ENCODE measurements at regions not wholly inside any gene's neighbourhood (a gene's known extent, or its start where the extent isn't known, plus 50 kb on each side); places are given as distances from the start of the nearest gene placed in this dataset.
A peak's percentile ranks its signal among the peaks of the same experiment; 100 is the strongest.

DNA sequence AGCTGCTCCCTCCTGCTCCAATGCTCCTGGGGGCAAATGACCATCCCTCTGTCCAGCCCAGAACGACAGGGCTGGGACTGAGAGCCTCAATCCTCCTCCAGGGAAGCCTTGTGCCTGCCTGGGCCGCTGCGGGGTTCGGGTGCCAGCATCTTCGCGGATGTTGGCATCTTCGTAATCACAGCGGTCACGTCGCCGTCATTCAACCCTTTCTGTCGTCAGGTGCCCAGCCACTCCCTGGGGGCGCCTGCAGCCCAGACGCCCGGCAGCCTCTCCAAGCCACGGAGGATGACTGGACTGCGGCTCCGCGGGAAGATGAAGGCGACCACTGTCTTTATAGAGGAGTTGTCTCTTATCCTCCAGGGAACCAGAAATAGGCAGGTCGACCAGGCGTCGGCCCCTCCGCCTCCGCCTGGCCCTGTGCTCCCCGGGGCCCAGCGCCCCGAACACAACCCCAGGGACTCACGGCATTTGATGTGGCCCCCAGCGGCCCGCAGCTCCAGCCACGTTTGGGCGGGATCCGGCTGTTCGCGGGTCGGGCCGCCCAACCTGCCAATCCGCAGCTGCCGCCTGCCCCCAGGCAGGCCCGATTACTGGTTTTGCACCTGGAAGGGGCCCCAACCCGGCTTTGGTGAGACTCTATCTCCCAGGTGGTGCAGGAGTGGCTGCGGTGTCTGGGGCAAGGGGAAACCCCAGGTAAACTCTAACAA, 113.9 kb downstream of the THNSL2 start:
- TF ChIP-seq, protein P1, sequence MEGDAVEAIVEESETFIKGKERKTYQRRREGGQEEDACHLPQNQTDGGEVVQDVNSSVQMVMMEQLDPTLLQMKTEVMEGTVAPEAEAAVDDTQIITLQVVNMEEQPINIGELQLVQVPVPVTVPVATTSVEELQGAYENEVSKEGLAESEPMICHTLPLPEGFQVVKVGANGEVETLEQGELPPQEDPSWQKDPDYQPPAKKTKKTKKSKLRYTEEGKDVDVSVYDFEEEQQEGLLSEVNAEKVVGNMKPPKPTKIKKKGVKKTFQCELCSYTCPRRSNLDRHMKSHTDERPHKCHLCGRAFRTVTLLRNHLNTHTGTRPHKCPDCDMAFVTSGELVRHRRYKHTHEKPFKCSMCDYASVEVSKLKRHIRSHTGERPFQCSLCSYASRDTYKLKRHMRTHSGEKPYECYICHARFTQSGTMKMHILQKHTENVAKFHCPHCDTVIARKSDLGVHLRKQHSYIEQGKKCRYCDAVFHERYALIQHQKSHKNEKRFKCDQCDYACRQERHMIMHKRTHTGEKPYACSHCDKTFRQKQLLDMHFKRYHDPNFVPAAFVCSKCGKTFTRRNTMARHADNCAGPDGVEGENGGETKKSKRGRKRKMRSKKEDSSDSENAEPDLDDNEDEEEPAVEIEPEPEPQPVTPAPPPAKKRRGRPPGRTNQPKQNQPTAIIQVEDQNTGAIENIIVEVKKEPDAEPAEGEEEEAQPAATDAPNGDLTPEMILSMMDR (IDR thresholded peaks at IDR 0.05), result no peak
- TF ChIP-seq POLR2A (IDR thresholded peaks at IDR 0.05) (no peak), POLR2AphosphoS5 (IDR thresholded peaks at IDR 0.05) (no peak)
- Histone ChIP-seq H3K27me3 (no peaks in the 10 kb centered on the region), H3K4me1 (no peaks in the 10 kb centered on the region), H3K9me3 (no peaks in the 10 kb centered on the region), H3K36me3 (no peaks in the 10 kb centered on the region), H3K27ac (no peak overlapping the region), H3K4me3 (no peak overlapping the region)
- intact Hi-C loops (cut with DNase I; ENCODE audit: low total_unique reads), result no loop called here
- no peak for DNase-seq (ENCODE audit: low spot score in 2 of 2)

DNA sequence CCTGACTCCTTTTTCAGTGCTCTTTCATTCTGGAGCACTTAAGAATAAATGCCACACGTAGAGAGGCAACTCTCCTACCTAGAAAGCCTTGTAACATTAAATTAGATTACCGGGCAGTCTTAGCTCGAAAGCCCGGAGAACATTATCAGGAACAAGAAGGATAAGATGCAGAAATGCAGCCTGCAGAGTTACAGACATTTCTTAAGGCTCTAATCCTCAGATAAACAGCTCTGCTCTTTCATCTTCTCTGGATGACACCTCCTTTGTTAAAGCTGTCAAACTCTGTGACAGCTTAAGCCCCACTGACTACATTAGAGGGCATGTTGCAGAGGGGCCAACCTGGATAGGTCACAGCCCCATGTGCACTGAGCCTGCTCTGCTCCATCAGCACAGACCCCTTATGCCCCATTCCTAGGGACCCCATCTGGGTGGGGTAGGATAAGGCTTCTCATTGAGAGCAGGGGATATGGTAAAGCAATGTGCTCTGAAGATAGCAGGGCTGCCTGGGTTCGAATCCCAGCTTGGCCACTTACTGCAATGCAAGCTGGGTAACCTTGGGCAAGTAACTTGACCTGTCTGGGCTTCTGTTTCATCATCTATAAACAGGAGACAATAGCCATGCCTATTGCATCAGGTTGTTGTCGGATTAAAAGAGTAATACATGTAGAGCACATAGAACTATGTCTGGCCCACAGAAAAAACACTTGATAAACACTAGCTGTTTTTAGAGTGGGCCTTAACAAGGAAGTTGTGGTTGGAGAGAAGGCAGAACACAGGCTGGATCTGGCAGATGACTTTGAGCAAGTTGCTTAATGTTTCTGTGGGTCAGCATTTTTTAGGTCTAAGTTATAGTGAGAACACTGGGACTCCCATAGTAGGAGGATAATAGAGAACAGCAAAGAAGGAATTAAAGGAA, 111.4 kb downstream of the THNSL2 start:
- DNase-seq (ENCODE audit: low spot score in 2 of 2), result no peak
- no peaks in the 10 kb centered on the region for H3K36me3 ChIP-seq
- TF ChIP-seq, protein P1 (IDR thresholded peaks at IDR 0.05), result no peak
- peak in 1 of 3 donors; percentile 48 for TF ChIP-seq POLR2AphosphoS5 (IDR thresholded peaks at IDR 0.05)

DNA sequence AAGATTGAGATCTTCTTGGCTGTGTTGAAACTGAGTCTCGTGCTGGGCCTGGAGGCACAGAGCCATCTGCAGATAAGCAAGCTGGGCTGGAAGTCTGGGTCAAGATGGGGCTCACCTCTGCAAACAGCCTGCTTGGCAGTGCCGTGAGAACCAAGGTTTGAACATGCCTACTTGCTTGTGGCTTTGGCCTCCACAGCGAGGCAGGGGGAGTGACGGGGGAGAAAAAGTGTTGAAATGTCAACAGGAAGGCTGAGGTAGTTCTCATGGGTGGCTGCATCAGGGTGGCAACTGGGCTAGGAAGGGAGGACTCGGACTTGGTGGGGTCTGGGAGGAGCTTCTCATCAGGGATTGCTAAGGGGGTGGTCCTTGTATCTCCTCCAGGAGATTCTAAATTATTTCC, 99.7 kb downstream of the THNSL2 start:
- intact Hi-C loops (cut with DNase I; ENCODE audit: low total_unique reads), result no loop called here
- Histone ChIP-seq H3K36me3 (no peaks in the 10 kb centered on the region), H3K4me1 (no peaks in the 10 kb centered on the region), H3K4me3 (no peak overlapping the region), H3K27me3 (no peaks in the 10 kb centered on the region), H3K27ac (no peak overlapping the region), H3K9me3 (peaks cover 0 to 9% of the 10 kb centered on the region in 2 donors)
- TF ChIP-seq, protein P1 (IDR thresholded peaks at IDR 0.05), result no peak
- no peak for TF ChIP-seq POLR2AphosphoS5 (IDR thresholded peaks at IDR 0.05)
- TF ChIP-seq POLR2A (IDR thresholded peaks at IDR 0.05), result no peak
- no peak for DNase-seq (ENCODE audit: low spot score in 2 of 2)

More for the DNA sequence above, 111.4 kb downstream of the THNSL2 start:
- H3K27me3 ChIP-seq, result no peaks in the 10 kb centered on the region
- intact Hi-C loops (cut with DNase I; ENCODE audit: low total_unique reads), result no loop called here
- no peak overlapping the region for H3K4me3 ChIP-seq
- no peak overlapping the region for H3K27ac ChIP-seq
- H3K4me1 ChIP-seq, result no peaks in the 10 kb centered on the region
- peaks cover 7 to 12% of the 10 kb centered on the region in 2 donors for H3K9me3 ChIP-seq

DNA sequence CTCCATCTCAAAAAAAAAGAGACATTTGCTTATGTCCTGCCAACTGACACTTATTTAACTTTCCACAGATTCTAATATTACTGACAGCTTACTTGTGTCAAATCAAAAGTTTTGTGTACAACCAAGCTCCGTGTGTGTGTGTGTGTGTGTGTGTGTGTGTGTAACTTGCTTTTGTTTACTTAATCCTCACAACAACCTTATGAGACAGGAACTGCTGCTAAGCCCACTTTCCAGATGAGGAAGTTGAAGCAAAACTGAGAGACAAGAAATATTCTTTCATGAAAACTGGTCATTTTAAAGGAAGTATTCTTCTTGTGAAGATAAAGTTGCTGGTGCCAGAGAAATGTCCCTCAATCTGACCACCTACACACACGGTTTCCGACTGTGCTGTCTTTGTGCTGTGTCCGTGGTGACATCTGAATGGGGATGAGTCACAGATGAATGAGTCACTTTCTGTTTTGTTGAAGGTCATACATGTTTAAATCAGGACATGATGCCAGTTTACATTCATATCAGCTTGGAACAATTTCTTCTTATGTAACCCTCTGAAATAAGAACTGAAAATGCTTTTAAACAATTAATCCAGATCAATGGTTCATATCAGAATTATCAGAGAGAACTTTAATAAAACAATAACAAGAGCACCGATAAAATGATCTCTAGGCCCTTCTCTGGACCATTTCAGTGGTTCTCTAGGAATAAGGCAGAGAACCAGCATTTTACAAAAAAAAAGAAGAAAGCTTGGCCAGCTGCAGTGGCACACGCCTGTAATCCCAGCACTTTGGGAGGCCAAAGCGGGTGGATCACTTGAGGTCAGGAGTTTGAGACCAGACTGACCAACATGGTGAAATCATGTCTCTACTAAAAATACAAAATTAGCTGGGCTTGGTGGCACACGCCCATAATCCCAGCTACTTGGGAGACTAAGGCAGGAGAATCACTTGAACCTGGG, 95.5 kb downstream of the THNSL2 start:
- Histone ChIP-seq H3K4me1 (no peaks in the 10 kb centered on the region), H3K27me3 (no peaks in the 10 kb centered on the region), H3K36me3 (no peaks in the 10 kb centered on the region), H3K4me3 (no peak overlapping the region), H3K9me3 (peaks cover 0 to 9% of the 10 kb centered on the region in 2 donors), H3K27ac (peak overlapping the region in 1 of 2 donors; percentile 0)
- TF ChIP-seq POLR2AphosphoS5 (IDR thresholded peaks at IDR 0.05) (no peak), POLR2A (IDR thresholded peaks at IDR 0.05) (no peak)
- TF ChIP-seq, protein P1 (IDR thresholded peaks at IDR 0.05), result no peak
- peak in 1 of 2 donors; percentile 43 for DNase-seq (ENCODE audit: low spot score in 2 of 2)
- intact Hi-C loops (cut with DNase I; ENCODE audit: low total_unique reads), result no loop called here

Data from breast epithelium (tissue), 4 donors.